ENCODE measurements at regions not wholly inside any gene's neighbourhood (a gene's known extent, or its start where the extent isn't known, plus 50 kb on each side); places are given as distances from the start of the nearest gene placed in this dataset.

- Histone ChIP-seq H2AFZ (ENCODE audit: low read length) (no peak overlapping the region), H3K4ac (ENCODE audit: low read depth, low read length) (no peak overlapping the region), H4K91ac (ENCODE audit: insufficient read length, low read depth, low read length) (no peak overlapping the region), H3K79me1 (ENCODE audit: insufficient read depth, low read depth, low read length, poor library complexity, severe bottlenecking) (no peaks in the 10 kb centered on the region), H2BK120ac (ENCODE audit: low read depth, low read length, poor library complexity, severe bottlenecking) (no peak overlapping the region), H3K4me1 (ENCODE audit: insufficient read depth, low read length) (no peaks in the 10 kb centered on the region), H2BK5ac (ENCODE audit: insufficient read length, low read length) (no peak overlapping the region), H2BK12ac (ENCODE audit: insufficient read length, low read depth, low read length) (no peak overlapping the region), H2BK15ac (ENCODE audit: low read depth, low read length) (no peak overlapping the region), H3K9me3 (ENCODE audit: control insufficient read depth, low read depth, low read length) (no peaks in the 10 kb centered on the region), H3K14ac (ENCODE audit: insufficient read depth, low read length) (no peak overlapping the region), H2BK20ac (ENCODE audit: low read depth, low read length, poor library complexity, severe bottlenecking) (no peak overlapping the region), H3K27me3 (ENCODE audit: insufficient read depth, low read length) (no peaks in the 10 kb centered on the region), H4K20me1 (ENCODE audit: control insufficient read depth, insufficient read depth, insufficient read length) (no peaks in the 10 kb centered on the region), H3K4me2 (ENCODE audit: insufficient read depth, insufficient read length, low read length) (no peak overlapping the region), H3T11ph (ENCODE audit: low read length) (no peak overlapping the region), H4K8ac (replicated peaks; ENCODE audit: insufficient read length, low read depth, low read length) (no peak overlapping the region), H3K18ac (ENCODE audit: insufficient read length, low read depth, low read length) (no peak overlapping the region), H3K23ac (ENCODE audit: insufficient read length, low read depth, low read length) (no peak overlapping the region), H2AK5ac (ENCODE audit: insufficient read length, low read length) (no peak overlapping the region), H3K27ac (ENCODE audit: insufficient read length, low read depth, low read length) (no peak overlapping the region), H3K56ac (ENCODE audit: insufficient read length, low read depth, low read length) (no peak overlapping the region), H3K79me2 (ENCODE audit: insufficient read depth, low read length) (no peaks in the 10 kb centered on the region), H4K5ac (ENCODE audit: insufficient read length, low read depth, low read length) (no peak overlapping the region), H3K23me2 (ENCODE audit: insufficient read length, low read depth, low read length, poor library complexity, severe bottlenecking) (no peaks in the 10 kb centered on the region), H3K9ac (ENCODE audit: extremely low read depth, insufficient read length, low read length) (no peak overlapping the region)
- Mint-ChIP-seq H3K27ac (no peak overlapping the region), H3K27me3 (ENCODE audit: low read depth) (no peaks in the 10 kb centered on the region), H3K4me3 (no peak overlapping the region), H3K9me3 (peaks cover 0 to 2% of the 10 kb centered on the region in 2 experiments; a peak in 2 of 5 replicates), H3K4me1 (no peaks in the 10 kb centered on the region), H3K36me3 (ENCODE audit: insufficient read depth in 1 of 3, low read depth in 3 of 3) (peaks cover 0 to 2% (median 0%) of the 10 kb centered on the region in 3 experiments; a peak in 1 of 7 replicates)
- WGBS (ENCODE audit: extremely low coverage, insufficient read length, low lambda C conversion rate), result no CpG with 5 or more reads among the region's 5 CpGs
- TF ChIP-seq, protein P1, sequence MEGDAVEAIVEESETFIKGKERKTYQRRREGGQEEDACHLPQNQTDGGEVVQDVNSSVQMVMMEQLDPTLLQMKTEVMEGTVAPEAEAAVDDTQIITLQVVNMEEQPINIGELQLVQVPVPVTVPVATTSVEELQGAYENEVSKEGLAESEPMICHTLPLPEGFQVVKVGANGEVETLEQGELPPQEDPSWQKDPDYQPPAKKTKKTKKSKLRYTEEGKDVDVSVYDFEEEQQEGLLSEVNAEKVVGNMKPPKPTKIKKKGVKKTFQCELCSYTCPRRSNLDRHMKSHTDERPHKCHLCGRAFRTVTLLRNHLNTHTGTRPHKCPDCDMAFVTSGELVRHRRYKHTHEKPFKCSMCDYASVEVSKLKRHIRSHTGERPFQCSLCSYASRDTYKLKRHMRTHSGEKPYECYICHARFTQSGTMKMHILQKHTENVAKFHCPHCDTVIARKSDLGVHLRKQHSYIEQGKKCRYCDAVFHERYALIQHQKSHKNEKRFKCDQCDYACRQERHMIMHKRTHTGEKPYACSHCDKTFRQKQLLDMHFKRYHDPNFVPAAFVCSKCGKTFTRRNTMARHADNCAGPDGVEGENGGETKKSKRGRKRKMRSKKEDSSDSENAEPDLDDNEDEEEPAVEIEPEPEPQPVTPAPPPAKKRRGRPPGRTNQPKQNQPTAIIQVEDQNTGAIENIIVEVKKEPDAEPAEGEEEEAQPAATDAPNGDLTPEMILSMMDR (conservative IDR thresholded peaks at IDR 0.05), result no peak
- DNase-seq, result no peak
Observed at GRCh38 chr2:180618570-180618969, 361.8 kb upstream of the UBE2E3 start.

Data from H9 (cell line).